ENCODE measurements at regions not wholly inside any gene's neighbourhood (a gene's known extent, or its start where the extent isn't known, plus 50 kb on each side); places are given as distances from the start of the nearest gene placed in this dataset.

GRCh38 chr7:136514776-136515175 lies 353.7 kb upstream of the CHRM2 start:
- TF ChIP-seq CTCF (IDR thresholded peaks at IDR 0.05) = no peak
- TF ChIP-seq EP300 (IDR thresholded peaks at IDR 0.05) = no peak
- no peak for TF ChIP-seq POLR2AphosphoS5 (IDR thresholded peaks at IDR 0.05)

Data from sigmoid colon (tissue), 4 donors.